ENCODE measurements at regions not wholly inside any gene's neighbourhood (a gene's known extent, or its start where the extent isn't known, plus 50 kb on each side); places are given as distances from the start of the nearest gene placed in this dataset.

DNA sequence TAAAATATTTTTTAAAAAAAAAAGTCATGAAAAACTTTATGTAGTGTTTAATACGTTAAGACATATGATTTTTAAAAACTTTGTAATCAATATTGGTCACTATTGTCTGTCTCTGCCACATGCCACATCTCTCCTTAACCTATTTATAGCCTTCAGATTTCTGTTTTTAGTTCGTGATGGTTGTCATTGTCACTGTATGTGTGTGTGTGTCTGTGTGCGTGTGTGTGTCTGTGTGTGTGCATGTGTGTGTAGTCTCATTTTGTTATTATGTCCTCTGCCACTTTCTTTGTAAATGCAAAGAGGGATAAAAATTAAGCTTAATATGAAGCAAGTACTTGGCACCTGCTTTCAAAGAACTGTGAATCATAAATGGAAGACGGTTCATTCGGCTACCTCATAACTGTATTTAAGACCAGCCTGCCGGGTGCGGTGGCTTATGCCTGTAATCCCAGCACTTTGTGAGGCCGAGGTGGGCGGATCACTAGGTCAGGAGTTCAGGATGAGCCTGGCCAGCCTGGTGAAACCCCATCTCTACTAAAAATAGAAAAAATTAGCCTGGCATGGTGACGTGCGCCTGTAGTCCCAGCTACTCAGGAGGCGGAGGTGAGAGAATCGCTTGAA, 354.0 kb downstream of the ARL4A start:
- TF ChIP-seq CTCF (IDR thresholded peaks at IDR 0.05; ENCODE audit: extremely low read depth in 1 of 2, insufficient read depth in 1 of 2, low read depth in 1 of 2, low read length in 2 of 2) (no peak), MYC (IDR thresholded peaks at IDR 0.05; ENCODE audit: low read depth, low read length) (no peak), EZH2 (IDR thresholded peaks at IDR 0.05; ENCODE audit: borderline replicate concordance, low read depth, low read length, severe bottlenecking) (no peak)
- TF ChIP-seq, protein P1, sequence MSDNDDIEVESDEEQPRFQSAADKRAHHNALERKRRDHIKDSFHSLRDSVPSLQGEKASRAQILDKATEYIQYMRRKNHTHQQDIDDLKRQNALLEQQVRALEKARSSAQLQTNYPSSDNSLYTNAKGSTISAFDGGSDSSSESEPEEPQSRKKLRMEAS (IDR thresholded peaks at IDR 0.05; ENCODE audit: insufficient read depth, insufficient read length): no peak

All from endothelial cell of umbilical vein (primary cell).